NT2/D1 (cell line): ENCODE measurements at regions not wholly inside any gene's neighbourhood (a gene's known extent, or its start where the extent isn't known, plus 50 kb on each side); places are given as distances from the start of the nearest gene placed in this dataset.

Experiments
- SUZ12 ChIP-seq: IDR thresholded peaks from 2 replicates; pipeline ENCODE4 v1.6.1; 2011; ENCODE audit not compliant: insufficient read length, insufficient read depth; ENCODE audit errors: extremely low read depth
- ZNF274 ChIP-seq: IDR thresholded peaks from 2 replicates; pipeline ENCODE4 v1.6.1; 2011; ENCODE audit warnings: mild to moderate bottlenecking, low read depth, low read length

- no peak for TF ChIP-seq ZNF274
- no peak for TF ChIP-seq SUZ12
These were observed 155.7 kb upstream of the JARID2 start for GRCh38 chr6:15090145-15090579.
